ENCODE measurements at regions not wholly inside any gene's neighbourhood (a gene's known extent, or its start where the extent isn't known, plus 50 kb on each side); places are given as distances from the start of the nearest gene placed in this dataset.
"Not testable (repeated sequence)": the region's sequence is repeated elsewhere in the genome, so short reads cannot be mapped to it uniquely, and the experiment has no call there.

GRCh38 chr10:106025208-106025811 is 1139.2 kb downstream of the SORCS1 start:
- ChIA-PET POLR2A (no interaction called here), CTCF (no interaction called here)
- Mint-ChIP-seq H3K36me3 (ENCODE audit: low read depth) (no peaks in the 10 kb centered on the region), H3K27me3 (no peaks in the 10 kb centered on the region), H3K4me3 (no peak overlapping the region), H3K27ac (no peak overlapping the region), H3K9me3 (ENCODE audit: low read depth) (peaks cover 2% of the 10 kb centered on the region), H3K4me1 (no peaks in the 10 kb centered on the region)
- DNase-seq (no peak), ATAC-seq (no peak)
- intact Hi-C loops (cut with DNase I, micrococcal nuclease) = no loop called here

GRCh38 chr10:106023329-106023728 is 1141.2 kb downstream of the SORCS1 start:
- intact Hi-C loops (cut with DNase I, micrococcal nuclease) = no loop called here
- Mint-ChIP-seq H3K4me3 (no peak overlapping the region), H3K27me3 (no peaks in the 10 kb centered on the region), H3K36me3 (ENCODE audit: low read depth) (no peaks in the 10 kb centered on the region), H3K9me3 (ENCODE audit: low read depth) (peaks cover under 1% of the 10 kb centered on the region), H3K27ac (no peak overlapping the region), H3K4me1 (no peaks in the 10 kb centered on the region)
- POLR2A ChIA-PET = no interaction called here
- ATAC-seq (no peak), DNase-seq (no peak)
- CTCF ChIA-PET = no interaction called here

GRCh38 chr10:106019559-106019958 is 1144.9 kb downstream of the SORCS1 start:
- H3K27me3 Mint-ChIP-seq; H3K27ac Mint-ChIP-seq; ATAC-seq; POLR2A ChIA-PET; H3K36me3 Mint-ChIP-seq (ENCODE audit: low read depth); intact Hi-C loops (cut with DNase I, micrococcal nuclease); DNase-seq; CTCF ChIA-PET; H3K4me1 Mint-ChIP-seq; H3K4me3 Mint-ChIP-seq; H3K9me3 Mint-ChIP-seq (ENCODE audit: low read depth): not testable (repeated sequence)

DNA sequence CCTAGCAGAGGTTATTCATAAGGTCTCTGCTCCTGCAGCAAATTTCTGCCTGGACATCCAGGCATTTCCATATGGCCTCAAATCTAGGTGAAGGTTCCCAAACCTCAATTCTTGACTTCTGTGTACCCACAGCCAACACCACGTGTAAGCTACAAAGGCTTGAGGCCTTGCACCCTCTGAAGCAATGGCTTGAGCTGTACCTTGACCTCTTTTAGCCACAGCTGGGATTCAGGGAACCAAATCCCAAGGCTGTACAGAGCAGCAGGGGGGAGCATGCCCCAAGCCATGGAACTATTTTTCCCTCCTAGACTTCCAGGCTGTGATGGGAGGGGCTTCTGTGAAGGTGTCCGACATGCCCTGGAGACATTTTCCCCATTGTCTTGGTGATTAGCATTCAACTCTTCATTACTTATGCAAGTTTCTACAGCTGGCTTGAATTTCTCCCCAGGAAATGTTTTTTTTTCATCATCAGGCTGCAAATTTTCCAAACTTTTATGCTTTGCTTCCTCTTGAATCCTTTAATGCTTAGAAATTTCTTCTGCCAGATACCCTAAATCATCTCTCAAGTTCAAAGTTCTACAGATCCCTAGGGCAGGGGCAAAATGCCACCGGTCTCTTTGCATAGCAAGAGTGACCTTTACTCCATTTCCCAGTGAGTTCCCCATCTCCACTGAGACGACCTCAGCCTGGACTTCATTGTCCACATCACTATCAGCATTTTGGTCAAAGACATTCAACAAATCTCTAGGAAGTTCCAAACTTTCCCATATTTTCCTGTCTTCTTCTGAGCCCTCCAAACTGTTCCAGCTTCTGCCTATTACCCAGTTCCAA is 1148.9 kb downstream of the SORCS1 start:
- H3K27me3 Mint-ChIP-seq; ATAC-seq; H3K27ac Mint-ChIP-seq; H3K4me3 Mint-ChIP-seq; intact Hi-C loops (cut with DNase I, micrococcal nuclease); H3K4me1 Mint-ChIP-seq; POLR2A ChIA-PET; DNase-seq; H3K36me3 Mint-ChIP-seq (ENCODE audit: low read depth); CTCF ChIA-PET: not testable (repeated sequence)
- peaks cover 15% of the 10 kb centered on the region for H3K9me3 Mint-ChIP-seq (ENCODE audit: low read depth)

- Mint-ChIP-seq H3K27ac (no peak overlapping the region), H3K4me1 (no peaks in the 10 kb centered on the region), H3K9me3 (ENCODE audit: low read depth) (peaks cover 15% of the 10 kb centered on the region), H3K27me3 (no peaks in the 10 kb centered on the region), H3K36me3 (ENCODE audit: low read depth) (no peaks in the 10 kb centered on the region), H3K4me3 (no peak overlapping the region)
- ATAC-seq = no peak
- CTCF ChIA-PET = no interaction called here
- POLR2A ChIA-PET = no interaction called here
- DNase-seq = no peak
- intact Hi-C loops (cut with DNase I, micrococcal nuclease) = no loop called here
Measured at GRCh38 chr10:106011250-106011649, 1153.3 kb downstream of the SORCS1 start.

DNA sequence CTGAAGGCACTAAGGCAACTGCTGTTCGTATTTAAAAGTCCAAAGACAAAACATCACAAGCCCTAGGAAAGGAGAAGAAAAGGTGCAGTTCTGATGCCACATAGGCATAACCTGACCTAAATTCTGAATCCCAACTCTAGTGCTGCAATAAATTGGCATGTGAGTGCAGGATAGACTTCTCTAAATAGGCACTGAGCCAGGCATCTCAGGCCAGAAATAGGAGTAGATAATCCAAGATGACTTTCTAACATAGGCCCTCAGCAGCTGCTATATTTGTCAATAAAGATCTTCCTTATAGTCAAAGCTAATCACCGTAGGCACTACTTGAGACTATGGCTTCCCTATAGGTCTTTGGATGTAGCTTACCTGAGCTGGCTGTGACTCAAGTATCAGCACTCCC is 1163.8 kb downstream of the SORCS1 start:
- no peaks in the 10 kb centered on the region for H3K27me3 Mint-ChIP-seq
- ChIA-PET POLR2A (no interaction called here), CTCF (no interaction called here)
- peaks cover 2% of the 10 kb centered on the region for H3K9me3 Mint-ChIP-seq (ENCODE audit: low read depth)
- DNase-seq (no peak), ATAC-seq (no peak)
- no peak overlapping the region for H3K27ac Mint-ChIP-seq
- no peak overlapping the region for H3K4me3 Mint-ChIP-seq
- no peaks in the 10 kb centered on the region for H3K4me1 Mint-ChIP-seq
- H3K36me3 Mint-ChIP-seq (ENCODE audit: low read depth) = no peaks in the 10 kb centered on the region
- intact Hi-C loops (cut with DNase I, micrococcal nuclease) = no loop called here

DNA sequence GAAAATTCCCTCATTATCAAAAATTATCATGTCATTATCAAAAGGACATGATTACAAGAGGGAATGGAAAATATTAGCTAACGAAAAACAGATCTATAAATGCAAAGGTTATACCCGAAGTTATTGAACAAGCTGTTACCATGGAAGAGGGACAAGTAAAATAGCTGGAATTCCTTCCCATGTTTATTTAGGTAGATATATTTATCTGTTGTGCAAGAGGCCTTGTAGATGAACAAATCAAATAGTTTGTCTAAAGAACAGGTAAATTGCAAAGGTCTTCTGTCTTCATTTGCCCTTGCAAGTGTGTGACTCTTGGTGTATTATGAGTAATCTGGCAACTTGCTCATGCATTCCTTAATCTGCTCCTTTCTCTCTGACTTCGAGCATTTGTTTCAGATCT is 1170.9 kb downstream of the SORCS1 start:
- H3K27ac Mint-ChIP-seq = no peak overlapping the region
- CTCF ChIA-PET = no interaction called here
- no peak for DNase-seq
- H3K36me3 Mint-ChIP-seq (ENCODE audit: low read depth) = no peaks in the 10 kb centered on the region
- ATAC-seq = no peak
- intact Hi-C loops (cut with DNase I, micrococcal nuclease) = no loop called here
- peaks cover 3% of the 10 kb centered on the region for H3K9me3 Mint-ChIP-seq (ENCODE audit: low read depth)
- no peak overlapping the region for H3K4me3 Mint-ChIP-seq
- no peaks in the 10 kb centered on the region for H3K4me1 Mint-ChIP-seq
- peaks cover 3% of the 10 kb centered on the region for H3K27me3 Mint-ChIP-seq
- POLR2A ChIA-PET = no interaction called here

GRCh38 chr10:105992928-105993327 is 1171.6 kb downstream of the SORCS1 start:
- intact Hi-C loops (cut with DNase I, micrococcal nuclease) = no loop called here
- H3K4me1 Mint-ChIP-seq = no peaks in the 10 kb centered on the region
- H3K27me3 Mint-ChIP-seq = peaks cover 3% of the 10 kb centered on the region
- ChIA-PET CTCF (no interaction called here), POLR2A (no interaction called here)
- ATAC-seq (no peak), DNase-seq (no peak)
- H3K4me3 Mint-ChIP-seq = no peak overlapping the region
- no peaks in the 10 kb centered on the region for H3K36me3 Mint-ChIP-seq (ENCODE audit: low read depth)
- peaks cover 3% of the 10 kb centered on the region for H3K9me3 Mint-ChIP-seq (ENCODE audit: low read depth)
- H3K27ac Mint-ChIP-seq = no peak overlapping the region

DNA sequence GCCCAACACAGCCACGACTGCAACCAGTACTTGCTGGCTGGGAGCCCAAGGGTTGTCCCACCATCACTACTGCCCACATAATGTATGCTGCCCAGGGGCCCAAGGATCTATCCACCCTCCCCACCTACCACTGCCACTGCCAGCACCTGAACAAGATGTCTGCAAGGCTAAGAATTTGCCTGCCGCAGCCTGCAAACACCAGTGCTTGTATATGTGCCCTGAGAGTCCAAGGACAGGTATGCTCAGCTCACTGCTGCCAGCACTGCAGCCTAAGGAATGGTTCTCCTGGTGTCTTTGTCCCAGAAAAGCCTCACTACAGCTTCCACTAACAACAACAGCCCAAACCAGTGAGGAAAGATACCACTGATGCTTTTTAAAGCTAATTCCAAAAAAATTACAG is 1174.0 kb downstream of the SORCS1 start:
- no peak for ATAC-seq
- no peaks in the 10 kb centered on the region for H3K36me3 Mint-ChIP-seq (ENCODE audit: low read depth)
- intact Hi-C loops (cut with DNase I, micrococcal nuclease) = no loop called here

DNA sequence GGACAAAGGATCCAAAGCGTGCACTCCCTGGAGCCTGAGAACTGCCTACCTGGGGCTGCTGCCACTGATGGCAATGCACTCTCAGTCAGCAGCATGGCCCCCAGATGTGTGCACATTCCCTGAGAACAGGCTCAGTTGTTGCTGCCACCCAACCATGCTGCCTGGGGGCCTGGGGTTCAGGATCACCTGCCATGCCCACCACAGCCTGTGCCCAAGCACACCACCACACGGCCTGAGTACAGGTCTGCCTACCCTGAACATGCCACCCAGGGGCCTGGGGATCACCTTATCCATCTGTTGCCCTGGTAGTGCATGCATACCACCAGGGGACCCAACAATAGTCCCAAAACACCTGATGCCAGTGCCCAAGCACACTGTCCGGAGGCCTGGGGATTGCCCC is 1174.5 kb downstream of the SORCS1 start:
- DNase-seq = no peak
- peaks cover 2% of the 10 kb centered on the region for H3K9me3 Mint-ChIP-seq (ENCODE audit: low read depth)
- POLR2A ChIA-PET = no interaction called here
- intact Hi-C loops (cut with DNase I, micrococcal nuclease) = no loop called here
- H3K4me3 Mint-ChIP-seq = no peak overlapping the region
- H3K27ac Mint-ChIP-seq = no peak overlapping the region
- H3K36me3 Mint-ChIP-seq (ENCODE audit: low read depth) = no peaks in the 10 kb centered on the region
- CTCF ChIA-PET = interaction anchor here (0.7 kb wide), 1 partner anchor 39 kb away, joined by 3 read pairs; no protein-coding TSS in a partner anchor
- no peaks in the 10 kb centered on the region for H3K4me1 Mint-ChIP-seq
- H3K27me3 Mint-ChIP-seq = peaks cover 3% of the 10 kb centered on the region
- ATAC-seq = no peak

More for the DNA sequence above, 1174.0 kb downstream of the SORCS1 start:
- Mint-ChIP-seq H3K4me3 (no peak overlapping the region), H3K9me3 (ENCODE audit: low read depth) (peaks cover 3% of the 10 kb centered on the region), H3K27me3 (peaks cover 3% of the 10 kb centered on the region), H3K4me1 (no peaks in the 10 kb centered on the region), H3K27ac (no peak overlapping the region)
- ChIA-PET POLR2A (no interaction called here), CTCF (no interaction called here)
- DNase-seq = no peak

DNA sequence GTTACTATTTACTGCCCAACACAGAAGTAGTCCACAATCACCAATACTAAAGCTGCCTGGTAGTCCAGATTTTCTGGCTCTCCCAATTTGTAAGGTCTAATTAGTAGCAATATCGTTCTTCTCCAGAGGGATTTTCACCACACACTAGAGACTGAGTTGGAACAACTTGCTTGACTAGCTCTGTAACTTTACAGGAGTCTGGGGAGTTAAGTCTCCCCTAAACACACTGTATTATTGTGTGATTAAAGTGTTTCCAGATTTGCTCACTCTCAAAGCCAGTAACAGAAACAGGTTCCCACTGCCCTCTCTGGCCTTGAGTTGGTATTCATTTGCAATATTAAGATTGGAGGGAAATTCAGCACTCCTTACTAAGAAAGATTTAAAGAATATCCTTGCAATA is 1175.7 kb downstream of the SORCS1 start:
- Mint-ChIP-seq H3K4me3 (no peak overlapping the region), H3K4me1 (no peaks in the 10 kb centered on the region), H3K27me3 (peaks cover 4% of the 10 kb centered on the region), H3K9me3 (ENCODE audit: low read depth) (no peaks in the 10 kb centered on the region), H3K27ac (no peak overlapping the region), H3K36me3 (ENCODE audit: low read depth) (no peaks in the 10 kb centered on the region)
- ChIA-PET CTCF (no interaction called here), POLR2A (no interaction called here)
- no peak for ATAC-seq
- intact Hi-C loops (cut with DNase I, micrococcal nuclease) = no loop called here
- DNase-seq = no peak

GRCh38 chr10:105986912-105987635 is 1177.4 kb downstream of the SORCS1 start:
- CTCF ChIA-PET = interaction anchor here (0.7 kb wide), 1 partner anchor 141 kb away, joined by 3 read pairs; no protein-coding TSS in a partner anchor
- H3K4me3 Mint-ChIP-seq = no peak overlapping the region

More at GRCh38 chr10:105986912-105987635, 1177.4 kb downstream of the SORCS1 start:
- H3K36me3 Mint-ChIP-seq (ENCODE audit: low read depth) = no peaks in the 10 kb centered on the region
- no peak overlapping the region for H3K27ac Mint-ChIP-seq
- POLR2A ChIA-PET = no interaction called here
- DNase-seq = no peak
- no peak for ATAC-seq
- peaks cover 4% of the 10 kb centered on the region for H3K27me3 Mint-ChIP-seq
- no peaks in the 10 kb centered on the region for H3K4me1 Mint-ChIP-seq
- H3K9me3 Mint-ChIP-seq (ENCODE audit: low read depth) = no peaks in the 10 kb centered on the region
- intact Hi-C loops (cut with DNase I, micrococcal nuclease) = no loop called here

All from activated CD4-positive, alpha-beta T cell treated with anti-CD3 and anti-CD28 coated beads for 36 hours (primary cell).